ENCODE measurements at regions not wholly inside any gene's neighbourhood (a gene's known extent, or its start where the extent isn't known, plus 50 kb on each side); places are given as distances from the start of the nearest gene placed in this dataset.

GRCh38 chr1:106584107-106584506, 472.4 kb upstream of the PRMT6 start:
- no peak for DNase-seq (ENCODE audit: low read depth)
- no peak for TF ChIP-seq POLR2A (IDR thresholded peaks at IDR 0.05; ENCODE audit: extremely low read depth, insufficient read length)
- TF ChIP-seq, protein P1, sequence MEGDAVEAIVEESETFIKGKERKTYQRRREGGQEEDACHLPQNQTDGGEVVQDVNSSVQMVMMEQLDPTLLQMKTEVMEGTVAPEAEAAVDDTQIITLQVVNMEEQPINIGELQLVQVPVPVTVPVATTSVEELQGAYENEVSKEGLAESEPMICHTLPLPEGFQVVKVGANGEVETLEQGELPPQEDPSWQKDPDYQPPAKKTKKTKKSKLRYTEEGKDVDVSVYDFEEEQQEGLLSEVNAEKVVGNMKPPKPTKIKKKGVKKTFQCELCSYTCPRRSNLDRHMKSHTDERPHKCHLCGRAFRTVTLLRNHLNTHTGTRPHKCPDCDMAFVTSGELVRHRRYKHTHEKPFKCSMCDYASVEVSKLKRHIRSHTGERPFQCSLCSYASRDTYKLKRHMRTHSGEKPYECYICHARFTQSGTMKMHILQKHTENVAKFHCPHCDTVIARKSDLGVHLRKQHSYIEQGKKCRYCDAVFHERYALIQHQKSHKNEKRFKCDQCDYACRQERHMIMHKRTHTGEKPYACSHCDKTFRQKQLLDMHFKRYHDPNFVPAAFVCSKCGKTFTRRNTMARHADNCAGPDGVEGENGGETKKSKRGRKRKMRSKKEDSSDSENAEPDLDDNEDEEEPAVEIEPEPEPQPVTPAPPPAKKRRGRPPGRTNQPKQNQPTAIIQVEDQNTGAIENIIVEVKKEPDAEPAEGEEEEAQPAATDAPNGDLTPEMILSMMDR (IDR thresholded peaks at IDR 0.05; ENCODE audit: low read depth, low read length): no peak
- TF ChIP-seq, protein P2, sequence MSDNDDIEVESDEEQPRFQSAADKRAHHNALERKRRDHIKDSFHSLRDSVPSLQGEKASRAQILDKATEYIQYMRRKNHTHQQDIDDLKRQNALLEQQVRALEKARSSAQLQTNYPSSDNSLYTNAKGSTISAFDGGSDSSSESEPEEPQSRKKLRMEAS (IDR thresholded peaks at IDR 0.05; ENCODE audit: low read depth, low read length): no peak
- TF ChIP-seq MYC (IDR thresholded peaks at IDR 0.05; ENCODE audit: low read depth, low read length): no peak
- no peak overlapping the region for H3K4me3 ChIP-seq (ENCODE audit: low read depth, low read length)

DNA sequence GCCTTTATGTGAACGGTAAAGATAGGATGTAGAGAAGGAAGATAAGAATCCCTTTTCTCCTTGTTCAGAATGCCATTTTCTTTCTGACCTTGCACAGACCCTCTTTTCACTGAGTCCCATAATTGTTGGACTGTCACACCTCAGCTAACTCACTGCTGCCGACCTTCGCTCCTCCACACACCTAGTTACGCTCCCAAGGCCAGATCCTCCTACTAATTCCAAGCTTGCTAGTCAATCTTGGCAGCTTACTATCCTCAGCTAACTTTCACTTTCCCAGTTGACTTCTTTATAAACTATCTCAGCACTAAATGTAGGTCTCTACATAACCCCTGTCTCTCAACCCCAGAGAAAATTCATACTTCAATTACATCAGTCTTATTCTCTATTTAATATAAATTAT, 471.8 kb upstream of the PRMT6 start:
- H3K4me3 ChIP-seq (ENCODE audit: low read depth, low read length): no peak overlapping the region
- no peak for DNase-seq (ENCODE audit: low read depth)
- TF ChIP-seq MYC (IDR thresholded peaks at IDR 0.05; ENCODE audit: low read depth, low read length): no peak
- TF ChIP-seq, protein P2 (IDR thresholded peaks at IDR 0.05; ENCODE audit: low read depth, low read length): no peak
- TF ChIP-seq, protein P1 (IDR thresholded peaks at IDR 0.05; ENCODE audit: low read depth, low read length): no peak
- no peak for TF ChIP-seq POLR2A (IDR thresholded peaks at IDR 0.05; ENCODE audit: extremely low read depth, insufficient read length)

GRCh38 chr1:106600626-106601025, 455.8 kb upstream of the PRMT6 start:
- H3K4me3 ChIP-seq (ENCODE audit: low read depth, low read length): no peak overlapping the region
- no peak for DNase-seq (ENCODE audit: low read depth)
- no peak for TF ChIP-seq MYC (IDR thresholded peaks at IDR 0.05; ENCODE audit: low read depth, low read length)

GRCh38 chr1:106603616-106604015, 452.9 kb upstream of the PRMT6 start:
- no peak for TF ChIP-seq MYC (IDR thresholded peaks at IDR 0.05; ENCODE audit: low read depth, low read length)
- no peak for TF ChIP-seq POLR2A (IDR thresholded peaks at IDR 0.05; ENCODE audit: extremely low read depth, insufficient read length)
- TF ChIP-seq, protein P1 (IDR thresholded peaks at IDR 0.05; ENCODE audit: low read depth, low read length): no peak
- TF ChIP-seq, protein P2 (IDR thresholded peaks at IDR 0.05; ENCODE audit: low read depth, low read length): no peak
- DNase-seq (ENCODE audit: low read depth): no peak
- H3K4me3 ChIP-seq (ENCODE audit: low read depth, low read length): no peak overlapping the region

DNA sequence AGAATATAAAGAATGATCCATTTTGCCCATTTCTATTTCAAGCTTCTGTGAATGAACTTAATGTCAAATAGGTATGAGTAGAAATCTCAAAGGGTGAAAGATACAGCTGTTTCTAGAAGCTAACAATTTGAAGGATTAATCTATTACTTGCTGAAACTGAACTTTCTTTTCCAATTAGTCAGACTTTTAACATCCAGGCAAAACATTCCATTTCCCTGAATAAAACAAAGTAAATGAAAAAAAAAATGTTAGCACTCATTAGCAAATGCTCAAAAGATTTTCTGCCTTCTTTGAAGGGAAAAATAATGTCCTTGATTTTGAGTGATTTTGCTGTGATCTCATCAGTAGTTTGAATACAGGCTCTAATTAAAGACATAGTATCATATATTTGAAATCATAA, 447.6 kb upstream of the PRMT6 start:
- TF ChIP-seq, protein P1 (IDR thresholded peaks at IDR 0.05; ENCODE audit: low read depth, low read length): no peak
- TF ChIP-seq, protein P2 (IDR thresholded peaks at IDR 0.05; ENCODE audit: low read depth, low read length): no peak
- TF ChIP-seq POLR2A (IDR thresholded peaks at IDR 0.05; ENCODE audit: extremely low read depth, insufficient read length): no peak
- no peak for TF ChIP-seq MYC (IDR thresholded peaks at IDR 0.05; ENCODE audit: low read depth, low read length)
- DNase-seq (ENCODE audit: low read depth): no peak
- no peak overlapping the region for H3K4me3 ChIP-seq (ENCODE audit: low read depth, low read length)

DNA sequence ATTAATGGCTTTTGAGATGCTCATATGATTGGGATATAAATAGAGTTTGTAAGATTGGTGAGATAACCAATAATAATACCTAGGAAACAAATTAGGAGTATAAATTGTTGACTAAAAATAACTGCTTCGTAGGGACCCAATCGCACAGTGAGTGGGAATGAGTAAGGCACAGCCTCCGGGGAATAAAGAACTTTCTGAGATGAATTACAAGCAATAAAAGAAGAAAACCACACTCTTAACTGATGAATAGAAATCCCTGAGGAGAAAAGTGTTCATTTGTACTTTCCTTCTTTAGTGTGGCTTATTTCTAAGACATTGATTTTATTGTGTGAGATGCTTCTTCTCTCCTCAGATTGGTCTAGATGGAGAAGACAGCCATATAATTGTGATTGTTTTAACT, 443.4 kb upstream of the PRMT6 start:
- DNase-seq (ENCODE audit: low read depth): no peak
- TF ChIP-seq, protein P2 (IDR thresholded peaks at IDR 0.05; ENCODE audit: low read depth, low read length): no peak
- no peak for TF ChIP-seq MYC (IDR thresholded peaks at IDR 0.05; ENCODE audit: low read depth, low read length)
- TF ChIP-seq POLR2A (IDR thresholded peaks at IDR 0.05; ENCODE audit: extremely low read depth, insufficient read length): no peak
- TF ChIP-seq, protein P1 (IDR thresholded peaks at IDR 0.05; ENCODE audit: low read depth, low read length): no peak
- H3K4me3 ChIP-seq (ENCODE audit: low read depth, low read length): no peak overlapping the region
